Right renal pelvis (tissue), 4 donors: ENCODE measurements at regions not wholly inside any gene's neighbourhood (a gene's known extent, or its start where the extent isn't known, plus 50 kb on each side); places are given as distances from the start of the nearest gene placed in this dataset.
"Not testable (repeated sequence)": the region's sequence is repeated elsewhere in the genome, so short reads cannot be mapped to it uniquely, and the experiment has no call there.

Source experiments
- DNase-seq, 4 donors: peaks; one replicate each; pipeline ENCODE4 v3.0.0-alpha.2; 2013; ENCODE audit warnings: low read depth in 4 of 4, low spot score in 3 of 4, missing footprints in 1 of 4

DNA sequence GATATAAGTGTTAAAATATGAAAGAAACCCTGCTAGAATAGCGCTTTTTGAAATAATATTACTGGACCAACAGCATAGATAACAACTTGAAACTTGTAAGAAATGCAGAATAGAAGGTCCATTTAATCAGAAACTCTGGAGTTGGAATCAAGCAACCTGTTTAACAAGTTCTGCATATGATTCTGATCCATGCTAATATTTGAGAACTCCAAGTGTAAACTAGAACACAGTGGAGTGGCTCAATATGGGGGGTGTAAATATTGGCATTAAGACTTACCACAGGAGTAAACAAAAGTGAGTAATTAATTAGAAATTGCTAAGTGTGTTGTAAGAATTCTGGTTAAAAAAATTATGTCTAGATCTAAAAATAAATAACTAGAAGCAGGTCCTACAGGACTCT lies 151.2 kb downstream of the SLITRK1 start:
- no peak for DNase-seq

DNA sequence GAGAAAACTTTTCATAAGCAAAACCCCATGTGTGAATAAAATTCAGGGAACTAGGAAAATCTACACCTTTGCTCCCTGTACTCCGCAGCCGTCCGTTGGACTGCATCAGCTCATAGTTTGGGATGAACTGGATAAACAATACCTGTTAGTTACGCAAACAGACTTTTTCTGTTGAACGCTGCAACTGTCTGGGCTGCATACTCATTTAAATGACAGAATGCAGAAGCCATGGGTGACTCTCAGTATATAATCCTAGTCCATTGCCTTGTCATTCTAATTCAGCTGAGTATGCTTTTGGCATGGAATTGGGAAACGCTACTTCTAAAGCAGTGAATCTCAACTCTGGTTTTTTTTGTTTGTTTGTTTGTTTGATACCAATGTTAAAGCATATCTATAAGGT lies 151.6 kb downstream of the SLITRK1 start:
- no peak for DNase-seq

DNA sequence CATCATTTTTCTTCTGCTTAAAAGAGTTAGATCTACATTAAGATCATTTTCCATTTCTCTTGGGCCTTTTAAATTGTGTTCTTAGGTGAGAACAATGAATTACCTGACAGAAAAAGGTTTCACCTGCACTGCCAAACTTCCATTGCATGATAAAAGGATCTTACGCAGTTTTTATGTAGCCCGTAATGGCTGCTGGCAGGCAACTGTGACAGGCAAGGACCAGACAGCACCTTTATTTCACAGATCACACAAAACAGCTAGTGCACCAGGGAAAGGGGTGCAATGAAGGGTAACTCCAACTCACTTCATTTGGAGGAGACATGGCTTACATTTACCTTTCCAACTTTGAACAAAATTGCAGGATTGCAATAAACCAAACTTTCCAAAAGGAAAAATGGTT lies 159.8 kb downstream of the SLITRK1 start:
- DNase-seq, result no peak

- DNase-seq, result no peak
These were observed 166.2 kb downstream of the SLITRK1 start for GRCh38 chr13:83716121-83716520.

GRCh38 chr13:83714236-83714635 lies 168.0 kb downstream of the SLITRK1 start:
- no peak for DNase-seq

DNA sequence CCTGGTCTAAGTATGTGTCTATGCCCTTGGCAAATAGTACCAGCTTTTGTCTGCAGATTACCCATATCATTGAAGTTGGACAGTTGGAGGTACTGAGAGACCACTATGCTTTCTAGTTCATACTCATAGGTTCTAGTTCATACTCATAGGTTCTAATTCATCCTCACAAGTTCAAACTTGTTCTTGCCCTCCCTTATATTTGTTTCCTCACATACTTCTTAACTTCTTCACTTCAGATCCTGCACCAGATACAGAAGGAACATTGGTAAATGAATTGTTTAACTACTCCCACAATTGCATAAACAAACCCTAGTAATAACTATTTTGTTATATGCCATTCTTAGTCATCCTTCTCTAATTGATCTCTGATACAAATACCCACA lies 172.2 kb downstream of the SLITRK1 start:
- DNase-seq, result no peak

GRCh38 chr13:83709426-83710132 lies 172.7 kb downstream of the SLITRK1 start:
- DNase-seq, result no peak

DNA sequence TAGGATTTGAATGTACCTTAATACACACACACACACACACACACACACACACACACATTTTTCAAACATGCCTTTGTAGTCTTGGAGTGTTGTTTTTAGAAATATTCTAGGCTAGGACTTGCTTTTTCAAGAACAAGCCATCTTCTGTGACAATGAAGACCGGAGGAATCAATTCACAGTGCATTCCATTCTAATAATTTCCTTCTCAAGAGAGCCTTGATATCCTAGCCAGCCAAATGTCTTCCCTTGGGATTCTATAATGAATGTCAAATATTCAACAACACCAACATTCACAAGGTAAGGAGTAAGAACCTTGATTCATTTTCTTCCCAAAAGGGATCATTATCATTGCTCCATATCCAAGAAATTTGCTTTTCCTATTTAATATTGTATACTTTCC lies 180.3 kb downstream of the SLITRK1 start:
- DNase-seq, result no peak

DNA sequence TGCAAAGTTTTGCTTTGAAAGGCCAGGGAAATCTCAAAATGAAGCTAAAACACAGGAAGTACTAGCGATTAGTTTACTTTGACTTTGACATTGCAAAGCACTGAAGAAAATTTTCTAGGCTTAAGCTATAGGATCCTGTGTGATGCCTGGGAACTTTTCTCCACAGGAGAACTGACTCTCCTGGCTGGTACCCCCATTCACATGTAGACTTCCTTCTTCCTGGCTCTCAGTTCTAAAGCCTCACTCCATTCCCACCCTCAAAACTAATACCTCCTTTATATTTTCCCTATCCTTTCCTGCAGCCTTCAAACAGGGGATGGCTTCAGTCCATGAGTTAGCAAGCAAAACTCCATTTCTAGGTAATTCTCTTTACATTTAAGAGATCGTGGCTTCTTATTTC lies 189.5 kb downstream of the SLITRK1 start:
- DNase-seq, result no peak

- DNase-seq, result no peak
These were observed 190.3 kb downstream of the SLITRK1 start for GRCh38 chr13:83691966-83692365.

- DNase-seq, result no peak
These were observed 200.7 kb downstream of the SLITRK1 start for GRCh38 chr13:83681547-83681946.

DNA sequence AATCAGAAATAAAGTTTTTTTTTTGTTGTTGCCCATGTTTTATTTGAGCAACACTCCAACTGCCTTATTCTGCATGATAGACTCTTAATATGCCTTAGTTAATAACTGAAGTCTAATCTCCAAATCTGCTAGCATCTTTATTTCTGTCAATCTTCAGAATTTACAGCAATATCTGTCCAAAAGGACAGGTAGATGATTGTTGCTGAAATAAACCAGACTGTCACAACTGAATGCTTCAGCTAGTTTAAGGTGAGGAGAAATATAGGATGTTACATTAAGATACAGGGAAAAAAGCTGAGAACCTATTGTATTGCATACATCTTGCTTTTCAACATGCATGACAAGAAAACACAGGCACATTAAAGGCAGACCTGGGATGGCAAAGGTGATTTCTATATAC lies 204.3 kb downstream of the SLITRK1 start:
- no peak for DNase-seq

DNA sequence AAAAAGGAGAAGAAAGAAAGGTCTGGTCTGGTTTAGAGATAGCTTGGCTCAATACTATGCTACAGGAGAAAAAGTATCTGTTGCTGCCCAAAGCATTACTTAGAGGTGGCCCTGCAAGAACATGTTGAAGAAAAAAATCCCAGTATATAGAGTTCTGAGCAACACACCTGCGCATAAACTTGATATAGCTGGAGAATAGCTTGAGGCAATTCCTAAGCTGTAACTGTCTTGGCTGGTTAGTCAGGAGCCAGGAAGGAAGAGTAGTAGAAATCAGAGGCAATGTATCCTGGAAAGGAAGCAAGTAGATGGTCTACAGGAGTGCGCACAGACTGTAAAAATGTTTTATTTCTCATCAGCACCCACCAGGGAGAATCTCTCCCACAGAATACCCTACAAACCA lies 209.7 kb downstream of the SLITRK1 start:
- DNase-seq, result no peak

- no peak for DNase-seq
These were observed 214.7 kb downstream of the SLITRK1 start for GRCh38 chr13:83667606-83668005.

- DNase-seq, result no peak
These were observed 216.1 kb downstream of the SLITRK1 start for GRCh38 chr13:83666141-83666540.

- no peak for DNase-seq
These were observed 225.0 kb downstream of the SLITRK1 start for GRCh38 chr13:83657281-83657680.

DNA sequence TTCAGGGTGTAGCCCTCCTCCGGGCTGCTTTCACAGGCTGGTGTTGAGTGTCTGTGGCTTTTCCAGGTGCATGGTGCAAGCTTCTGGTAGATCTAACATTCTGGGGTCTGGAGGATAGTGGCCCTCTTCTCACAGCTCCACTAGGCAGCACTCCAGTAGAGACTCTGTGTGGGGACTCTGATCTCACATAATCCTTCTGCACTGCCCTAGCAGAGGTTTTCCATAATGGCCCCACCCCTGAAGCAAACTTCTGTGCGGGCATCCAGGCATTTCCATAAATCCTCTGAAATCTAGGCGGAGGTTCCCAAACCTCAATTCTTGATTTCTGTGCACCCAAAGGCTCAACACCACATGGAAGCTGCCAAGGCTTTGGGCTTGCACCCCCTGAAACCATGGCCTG lies 239.7 kb downstream of the SLITRK1 start:
- not testable (repeated sequence) for DNase-seq

DNA sequence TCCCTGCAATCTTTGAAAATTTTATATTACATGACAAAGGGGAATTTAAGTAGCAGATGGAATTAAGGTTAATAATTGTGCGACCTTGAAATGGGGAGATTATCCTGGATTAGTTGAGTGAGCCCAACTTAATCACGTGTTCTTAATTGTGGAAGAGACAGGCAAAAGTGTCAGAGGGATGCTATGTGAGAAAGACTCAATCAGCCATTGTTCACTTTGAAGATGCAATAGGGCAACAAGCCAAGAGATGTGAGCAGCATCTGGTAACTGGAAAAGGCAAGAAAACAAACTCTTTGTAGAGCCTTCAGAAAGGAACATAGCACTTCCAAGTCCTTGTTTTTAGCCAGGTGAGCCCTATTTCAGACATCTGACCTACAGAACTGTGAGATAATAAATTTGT lies 247.7 kb downstream of the SLITRK1 start:
- DNase-seq, result no peak

DNA sequence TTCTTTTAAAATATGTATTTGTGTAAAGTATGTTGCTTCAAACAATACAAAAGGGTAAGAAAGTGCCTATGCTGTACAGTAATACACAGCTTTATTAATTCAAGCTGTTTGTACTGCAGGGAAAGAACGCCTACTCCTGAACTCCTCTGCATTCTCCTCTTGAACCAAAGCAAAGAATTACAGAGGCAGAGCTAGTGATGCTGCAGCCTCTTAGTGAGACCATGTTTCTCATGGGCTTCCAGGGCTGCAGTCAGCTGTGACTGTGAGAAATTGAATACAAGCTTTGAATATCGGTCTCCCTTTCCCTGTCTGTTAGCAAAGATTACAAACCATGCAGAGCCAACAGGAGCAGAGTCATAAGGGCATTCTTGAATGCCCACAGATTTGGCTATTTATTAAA lies 248.5 kb downstream of the SLITRK1 start:
- peak in 1 of 4 donors; percentile 5 for DNase-seq

DNA sequence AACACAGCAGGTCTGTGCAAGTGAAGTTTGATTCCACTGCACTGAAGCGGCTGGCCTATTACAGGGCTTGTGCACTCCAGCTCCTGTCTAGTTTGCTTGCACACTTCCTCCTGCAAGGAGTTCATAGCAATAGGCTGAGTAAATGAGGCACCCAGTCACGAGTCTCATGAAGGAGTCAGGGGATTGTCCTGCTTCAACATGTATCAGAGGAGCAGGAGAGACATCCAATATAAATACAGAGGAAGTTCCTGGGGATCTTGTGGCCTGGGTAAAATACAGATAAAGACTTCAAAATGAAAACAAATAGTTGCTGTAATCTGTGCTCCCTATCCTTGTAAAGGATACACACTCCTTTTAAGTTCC lies 259.9 kb downstream of the SLITRK1 start:
- DNase-seq, result no peak

GRCh38 chr13:83621765-83622421 lies 260.4 kb downstream of the SLITRK1 start:
- DNase-seq, result no peak

DNA sequence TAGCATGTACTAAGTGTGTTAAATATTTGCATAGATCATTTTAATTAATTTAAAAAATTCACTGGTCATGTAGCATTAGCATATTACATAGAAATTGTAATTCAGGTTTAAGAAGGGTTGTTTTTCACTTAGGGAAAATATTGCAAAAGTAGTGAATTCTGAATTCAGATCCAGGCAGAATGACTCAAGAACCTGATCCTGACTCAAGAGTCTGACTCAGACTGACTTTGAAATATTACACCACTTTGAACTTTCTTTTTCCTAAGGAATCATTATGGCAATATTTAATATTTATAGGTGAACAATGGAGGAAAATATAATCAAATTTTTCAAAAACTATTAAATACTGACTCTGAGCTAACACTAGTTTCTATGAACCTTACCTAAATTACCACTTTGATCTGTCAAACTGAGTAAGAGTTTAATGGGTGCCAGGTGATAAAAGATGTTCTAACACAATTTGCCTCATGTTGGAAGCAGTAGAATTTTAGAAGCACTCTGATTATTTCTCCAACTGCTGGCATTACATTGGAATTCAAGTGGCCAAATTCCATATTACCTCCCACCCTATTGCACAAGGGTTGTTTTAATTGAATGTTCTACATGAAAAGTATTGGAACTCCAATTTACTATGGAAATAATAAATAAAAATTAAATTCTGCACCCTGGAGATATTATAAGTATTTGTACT lies 261.6 kb downstream of the SLITRK1 start:
- DNase-seq, result no peak
